Uterus (tissue), 2 donors: ENCODE measurements at regions not wholly inside any gene's neighbourhood (a gene's known extent, or its start where the extent isn't known, plus 50 kb on each side); places are given as distances from the start of the nearest gene placed in this dataset.
"Not testable (repeated sequence)": the region's sequence is repeated elsewhere in the genome, so short reads cannot be mapped to it uniquely, and the experiment has no call there.

Experiments used
- POLR2A ChIP-seq, 2 donors: fragments of 450-650 bp; IDR thresholded peaks; one replicate each; pipeline ENCODE4 v1.6.1; 2016; ENCODE audit warnings: antibody characterized with exemption in 2 of 2, mild to moderate bottlenecking in 1 of 2, moderate library complexity in 1 of 2
- TF ChIP-seq, protein P1 (sequence below), 4 experiments: fragments of 200-600 bp in 2 of 4; fragments of 450-650 bp in 2 of 4; sonication (generic) in 2 of 4; IDR thresholded peaks; one replicate each; pipeline ENCODE4 v1.5.1; 2016 to 2019; ENCODE audit warnings: antibody characterized with exemption in 4 of 4, mild to moderate bottlenecking in 2 of 4, moderate library complexity in 1 of 4

GRCh38 chr4:102397056-102397455, 51.8 kb upstream of the SLC39A8 start:
- TF ChIP-seq, protein P1, sequence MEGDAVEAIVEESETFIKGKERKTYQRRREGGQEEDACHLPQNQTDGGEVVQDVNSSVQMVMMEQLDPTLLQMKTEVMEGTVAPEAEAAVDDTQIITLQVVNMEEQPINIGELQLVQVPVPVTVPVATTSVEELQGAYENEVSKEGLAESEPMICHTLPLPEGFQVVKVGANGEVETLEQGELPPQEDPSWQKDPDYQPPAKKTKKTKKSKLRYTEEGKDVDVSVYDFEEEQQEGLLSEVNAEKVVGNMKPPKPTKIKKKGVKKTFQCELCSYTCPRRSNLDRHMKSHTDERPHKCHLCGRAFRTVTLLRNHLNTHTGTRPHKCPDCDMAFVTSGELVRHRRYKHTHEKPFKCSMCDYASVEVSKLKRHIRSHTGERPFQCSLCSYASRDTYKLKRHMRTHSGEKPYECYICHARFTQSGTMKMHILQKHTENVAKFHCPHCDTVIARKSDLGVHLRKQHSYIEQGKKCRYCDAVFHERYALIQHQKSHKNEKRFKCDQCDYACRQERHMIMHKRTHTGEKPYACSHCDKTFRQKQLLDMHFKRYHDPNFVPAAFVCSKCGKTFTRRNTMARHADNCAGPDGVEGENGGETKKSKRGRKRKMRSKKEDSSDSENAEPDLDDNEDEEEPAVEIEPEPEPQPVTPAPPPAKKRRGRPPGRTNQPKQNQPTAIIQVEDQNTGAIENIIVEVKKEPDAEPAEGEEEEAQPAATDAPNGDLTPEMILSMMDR (IDR thresholded peaks at IDR 0.05): not testable (repeated sequence)
- TF ChIP-seq POLR2A (IDR thresholded peaks at IDR 0.05): not testable (repeated sequence)
